DOHH2 (cell line): ENCODE measurements at regions not wholly inside any gene's neighbourhood (a gene's known extent, or its start where the extent isn't known, plus 50 kb on each side); places are given as distances from the start of the nearest gene placed in this dataset.

ENCODE experiments used
- H3F3A ChIP-seq: fragments of 200-600 bp; sonication (generic), shearing (Covaris generic); 2 replicates; pipeline ENCODE4 v1.6.0; 2016; ENCODE audit warnings: antibody characterized with exemption, mild to moderate bottlenecking; ENCODE audit not compliant: control insufficient read depth, insufficient read depth
- H3K27ac ChIP-seq: fragments of 200-600 bp; sonication (generic); 2 replicates; pipeline ENCODE4 v1.5.1; 2014; ENCODE audit warnings: low read depth, mild to moderate bottlenecking, low read length, moderate library complexity
- H3K27me3 ChIP-seq: fragments of 200-600 bp; sonication (generic); 2 replicates; pipeline ENCODE4 v1.6.1; 2014; ENCODE audit warnings: mild to moderate bottlenecking, low read length, mixed read lengths; ENCODE audit not compliant: control insufficient read depth
- H3K36me3 ChIP-seq: fragments of 200-600 bp; sonication (generic); 2 replicates; pipeline ENCODE4 v1.6.1; 2014; ENCODE audit warnings: mild to moderate bottlenecking, low read length, moderate library complexity, mixed read lengths; ENCODE audit not compliant: control insufficient read depth
- H3K4me1 ChIP-seq: fragments of 200-600 bp; sonication (generic); 2 replicates; pipeline ENCODE4 v1.6.1; 2014; ENCODE audit warnings: mild to moderate bottlenecking, low read length, mixed read lengths; ENCODE audit not compliant: control insufficient read depth
- H3K4me2 ChIP-seq: fragments of 200-600 bp; sonication (generic); 2 replicates; pipeline ENCODE4 v1.6.0; 2014; ENCODE audit warnings: mild to moderate bottlenecking, low read length, moderate library complexity
- H3K4me3 ChIP-seq: fragments of 200-600 bp; sonication (generic); 2 replicates; pipeline ENCODE4 v1.5.1; 2014; ENCODE audit warnings: mild to moderate bottlenecking, low read length, mixed read lengths
- H3K79me2 ChIP-seq: fragments of 200-600 bp; sonication (generic); 2 replicates; pipeline ENCODE4 v1.6.1; 2014; ENCODE audit warnings: mild to moderate bottlenecking, low read length, mixed read lengths; ENCODE audit not compliant: control insufficient read depth
- H3K9me2 ChIP-seq: fragments of 200-600 bp; sonication (generic); replicated peaks from 2 replicates; pipeline ENCODE4 v1.6.1; 2014; ENCODE audit warnings: mild to moderate bottlenecking, low read length, mixed read lengths; ENCODE audit not compliant: control insufficient read depth
- H3K9me3 ChIP-seq: fragments of 200-600 bp; sonication (generic); 2 replicates; pipeline ENCODE4 v1.6.1; 2014; ENCODE audit warnings: antibody characterized with exemption, low read length, mixed read lengths; ENCODE audit not compliant: control insufficient read depth, insufficient read depth
- H4K20me1 ChIP-seq: fragments of 200-600 bp; sonication (generic); 2 replicates; pipeline ENCODE4 v1.6.0; 2014; ENCODE audit warnings: low read depth, mild to moderate bottlenecking, antibody characterized with exemption, low read length, moderate library complexity; ENCODE audit not compliant: control insufficient read depth, insufficient read depth
- CTCF ChIP-seq: fragments of 200-600 bp; sonication (generic); IDR thresholded peaks from one replicate; pipeline ENCODE4 v1.5.1; 2014; ENCODE audit warnings: antibody characterized with exemption, mild to moderate bottlenecking, low read depth, low read length; ENCODE audit not compliant: poor library complexity, severe bottlenecking
- EZH2phosphoT487 ChIP-seq: fragments of 200-600 bp; sonication (generic); IDR thresholded peaks from 2 replicates; pipeline ENCODE4 v1.6.1; 2017; ENCODE audit warnings: borderline replicate concordance, mild to moderate bottlenecking, antibody characterized with exemption, low read length, moderate library complexity, mixed read lengths

GRCh38 chr13:37923236-37923635 is 53.7 kb upstream of the TRPC4 start:
- Histone ChIP-seq H3K27me3 (no peaks in the 10 kb centered on the region), H3K4me1 (no peaks in the 10 kb centered on the region), H3K27ac (no peak overlapping the region), H3K79me2 (no peaks in the 10 kb centered on the region), H3K36me3 (no peaks in the 10 kb centered on the region), H3K9me3 (no peaks in the 10 kb centered on the region), H3K9me2 (no peaks in the 10 kb centered on the region), H4K20me1 (no peaks in the 10 kb centered on the region), H3K4me2 (no peak overlapping the region), H3F3A (no peaks in the 10 kb centered on the region), H3K4me3 (no peak overlapping the region)
- TF ChIP-seq EZH2phosphoT487 (no peak), CTCF (no peak)

- no peak overlapping the region for H3K4me3 ChIP-seq
- H4K20me1 ChIP-seq, result no peaks in the 10 kb centered on the region
These were observed 49.8 kb upstream of the TRPC4 start for GRCh38 chr13:37919329-37919880.

More at GRCh38 chr13:37919329-37919880, 49.8 kb upstream of the TRPC4 start:
- no peaks in the 10 kb centered on the region for H3K27me3 ChIP-seq
- H3K4me1 ChIP-seq, result no peaks in the 10 kb centered on the region
- no peaks in the 10 kb centered on the region for H3F3A ChIP-seq
- no peaks in the 10 kb centered on the region for H3K9me2 ChIP-seq
- TF ChIP-seq EZH2phosphoT487, result no peak
- TF ChIP-seq CTCF, result no peak
- no peaks in the 10 kb centered on the region for H3K36me3 ChIP-seq
- H3K4me2 ChIP-seq, result no peak overlapping the region
- H3K27ac ChIP-seq, result no peak overlapping the region
- no peaks in the 10 kb centered on the region for H3K9me3 ChIP-seq
- no peaks in the 10 kb centered on the region for H3K79me2 ChIP-seq
